HG03521 (cell line): ENCODE measurements at regions not wholly inside any gene's neighbourhood (a gene's known extent, or its start where the extent isn't known, plus 50 kb on each side); places are given as distances from the start of the nearest gene placed in this dataset.
"Not testable (repeated sequence)": the region's sequence is repeated elsewhere in the genome, so short reads cannot be mapped to it uniquely, and the experiment has no call there.

Experiments
- ATAC-seq: cut with Tn5 transposase; IDR thresholded peaks from one replicate; pipeline ENCODE4 v1.9.1; 2021; ENCODE audit warnings: mild to moderate bottlenecking, moderate library complexity; ENCODE audit not compliant: unreplicated experiment

DNA sequence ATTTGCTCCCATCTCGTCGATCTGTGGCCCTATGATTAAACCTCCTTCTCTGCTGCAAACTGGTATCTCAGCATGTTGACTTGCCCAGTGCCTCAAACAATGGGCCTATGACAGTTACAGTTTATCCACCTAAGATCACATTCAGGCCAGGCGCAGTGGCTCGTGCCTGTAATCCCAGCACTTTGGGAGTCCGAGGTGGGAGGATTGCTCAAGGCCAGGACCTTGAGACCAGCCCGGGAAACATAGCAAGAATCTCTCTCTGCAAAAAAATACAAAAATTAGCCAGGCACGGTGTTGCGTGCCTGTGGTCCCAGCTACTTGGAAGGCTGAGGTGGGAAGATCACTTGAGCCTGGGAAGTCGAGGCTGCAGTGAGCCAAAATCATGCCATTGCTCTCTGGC is 79.8 kb upstream of the ADGRL1 start:
- ATAC-seq, result not testable (repeated sequence)

DNA sequence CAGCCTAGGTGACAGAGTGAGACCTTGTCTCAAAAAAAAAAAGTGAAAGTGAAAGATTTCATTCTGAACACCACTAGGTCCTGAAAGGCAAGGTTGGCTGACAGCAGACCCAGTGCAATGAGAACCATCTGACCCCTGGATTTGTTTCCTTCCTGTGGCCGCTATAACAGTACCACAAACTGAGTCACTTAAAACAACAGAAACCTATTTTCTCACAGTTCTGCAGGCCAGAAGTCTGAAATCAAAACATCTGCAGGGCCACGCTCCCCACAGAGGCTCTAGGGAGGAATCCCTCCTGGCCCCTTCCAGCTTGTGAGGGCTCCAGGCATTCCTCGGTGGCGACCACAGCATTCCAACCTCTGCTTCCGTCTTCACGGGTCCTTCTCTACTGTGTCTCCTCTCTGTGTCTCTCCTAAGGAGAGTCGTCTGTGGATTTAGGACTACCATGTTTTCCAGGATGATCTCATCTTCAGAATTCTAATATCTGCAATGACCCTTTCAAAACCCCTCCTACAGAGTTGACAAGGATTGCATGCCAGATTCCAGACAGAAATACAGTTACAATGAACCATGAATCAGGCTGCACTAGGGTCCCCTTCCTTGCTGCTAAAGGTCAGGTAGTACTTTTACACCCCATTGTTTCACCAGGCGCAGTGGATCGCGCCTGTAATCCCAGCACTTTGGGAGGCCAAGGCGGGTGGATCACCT is 78.0 kb upstream of the ADGRL1 start:
- ATAC-seq, result peak; percentile 79

GRCh38 chr19:14279270-14279669 is 73.3 kb upstream of the ADGRL1 start:
- ATAC-seq, result not testable (repeated sequence)

GRCh38 chr19:14277608-14278007 is 71.6 kb upstream of the ADGRL1 start:
- ATAC-seq, result no peak

DNA sequence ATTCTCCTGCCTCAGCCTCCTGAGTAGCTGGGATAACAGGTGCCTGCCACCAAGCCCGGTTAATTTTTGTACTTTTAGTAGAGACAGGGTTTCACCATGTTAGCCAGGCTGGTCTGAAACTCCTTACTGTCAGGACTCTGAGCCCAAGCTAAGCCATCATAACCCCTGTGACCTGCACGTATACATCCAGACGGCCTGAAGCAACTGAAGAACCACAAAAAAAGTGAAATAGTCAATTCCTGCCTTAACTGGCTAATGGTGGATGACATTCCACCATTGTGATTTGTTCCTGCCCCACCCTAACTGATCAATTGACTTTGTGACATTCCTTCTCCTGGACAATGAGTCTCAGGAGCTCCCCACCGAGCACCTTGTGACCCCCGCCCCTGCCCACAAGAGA is 69.9 kb upstream of the ADGRL1 start:
- ATAC-seq, result not testable (repeated sequence)

DNA sequence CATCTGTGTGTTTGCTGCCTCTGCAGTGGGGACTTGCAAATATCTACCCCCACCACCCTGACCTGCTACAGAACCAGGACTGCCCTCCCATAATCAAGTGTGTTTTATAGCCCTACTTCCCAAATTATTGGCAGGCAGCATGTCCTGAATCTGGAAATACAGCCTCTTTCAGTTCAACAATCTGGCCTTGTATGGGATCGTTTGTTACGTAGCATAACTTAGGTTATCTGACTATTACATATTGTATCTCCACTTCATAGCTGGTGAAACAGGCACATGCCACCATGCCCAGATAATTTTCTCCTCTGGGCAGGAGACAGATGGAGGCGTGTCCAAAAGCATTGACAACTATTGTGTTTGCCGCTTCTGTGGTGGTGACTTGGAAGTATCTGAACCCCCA is 66.7 kb upstream of the ADGRL1 start:
- no peak for ATAC-seq

GRCh38 chr19:14271840-14272239 is 65.9 kb upstream of the ADGRL1 start:
- no peak for ATAC-seq

GRCh38 chr19:14270557-14270956 is 64.6 kb upstream of the ADGRL1 start:
- not testable (repeated sequence) for ATAC-seq

- no peak for ATAC-seq
Observed at GRCh38 chr19:14267224-14267741, 61.3 kb upstream of the ADGRL1 start.

DNA sequence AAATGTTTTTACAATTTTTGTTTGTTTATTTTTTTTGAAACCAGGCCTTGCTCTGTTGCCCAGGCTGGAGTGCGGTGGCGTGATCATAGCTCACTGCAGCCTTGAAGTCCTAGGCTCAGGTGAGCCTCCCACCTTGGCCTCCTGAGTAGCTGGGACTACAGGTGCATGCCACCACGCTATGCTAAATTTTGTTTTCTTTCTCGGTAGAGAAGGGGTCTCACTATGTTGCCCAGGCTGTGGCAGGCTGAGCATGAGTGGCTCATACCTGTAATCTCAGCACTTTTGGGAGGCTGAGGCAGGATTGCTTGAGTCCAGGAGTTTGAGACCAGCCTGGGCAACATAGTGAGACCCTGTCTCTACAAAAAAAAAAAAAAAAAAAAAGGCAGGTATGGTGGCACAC is 60.2 kb upstream of the ADGRL1 start:
- ATAC-seq, result not testable (repeated sequence)

GRCh38 chr19:14265290-14266036 is 59.5 kb upstream of the ADGRL1 start:
- ATAC-seq, result no peak

DNA sequence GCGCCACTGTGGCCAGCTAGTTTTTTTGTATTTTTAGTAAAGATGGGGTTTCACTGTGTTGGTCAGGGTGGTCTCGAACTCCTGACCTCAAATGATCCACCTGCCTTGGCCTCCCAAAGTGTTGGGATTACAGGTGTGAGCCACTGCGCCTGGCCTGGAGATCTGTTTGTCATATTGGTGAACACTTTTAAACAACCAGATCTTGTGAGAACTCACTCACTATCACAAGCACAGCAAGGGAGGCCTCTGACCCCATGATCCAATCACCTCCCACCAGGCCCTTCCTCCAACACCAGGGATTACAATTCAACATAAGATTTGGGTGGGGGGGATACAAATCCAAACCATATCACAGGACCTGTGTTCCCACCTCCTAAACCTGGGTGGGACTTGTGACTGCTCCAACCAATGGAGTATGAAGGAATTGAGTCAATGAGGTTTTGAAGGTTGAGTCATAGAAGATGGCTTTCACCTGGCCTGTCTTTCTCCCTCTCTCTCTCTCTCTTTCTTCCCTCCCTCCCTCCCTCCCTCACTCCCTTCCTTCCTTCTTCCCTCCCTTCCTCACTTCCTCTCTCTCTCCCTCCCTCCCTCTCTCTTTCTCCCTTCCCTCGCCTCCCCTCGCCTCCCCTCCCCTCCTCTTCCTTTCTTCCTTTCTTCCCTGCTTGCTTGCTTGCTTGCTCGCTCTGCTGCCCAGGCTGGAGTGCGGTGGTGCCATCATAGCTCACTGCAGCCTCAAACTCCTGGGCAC is 50.1 kb upstream of the ADGRL1 start:
- ATAC-seq, result not testable (repeated sequence)
